ENCODE measurements at regions not wholly inside any gene's neighbourhood (a gene's known extent, or its start where the extent isn't known, plus 50 kb on each side); places are given as distances from the start of the nearest gene placed in this dataset.

DNA sequence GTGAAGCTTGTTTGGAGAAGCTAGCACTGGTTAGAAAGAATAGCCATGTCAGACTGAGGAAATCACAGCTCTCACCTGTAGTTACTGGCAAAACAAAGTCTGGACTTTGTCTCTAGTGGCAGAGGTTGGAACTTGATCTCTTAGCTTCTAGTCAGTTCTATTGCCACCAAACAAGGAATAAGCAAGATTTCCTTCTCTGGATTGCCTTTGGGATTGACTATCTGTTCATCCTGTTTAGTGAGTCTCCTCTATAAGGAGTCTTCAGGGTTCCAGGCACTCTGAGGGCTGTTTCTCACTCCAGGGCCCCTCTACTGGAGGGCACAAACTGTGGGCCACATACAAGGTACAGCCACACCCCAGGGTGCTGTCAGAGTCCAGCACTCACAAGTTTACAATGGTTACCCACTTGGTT, 426.6 kb upstream of the THBS1 start:
- no peak overlapping the region for H3K4me2 ChIP-seq (ENCODE audit: low read length)

DNA sequence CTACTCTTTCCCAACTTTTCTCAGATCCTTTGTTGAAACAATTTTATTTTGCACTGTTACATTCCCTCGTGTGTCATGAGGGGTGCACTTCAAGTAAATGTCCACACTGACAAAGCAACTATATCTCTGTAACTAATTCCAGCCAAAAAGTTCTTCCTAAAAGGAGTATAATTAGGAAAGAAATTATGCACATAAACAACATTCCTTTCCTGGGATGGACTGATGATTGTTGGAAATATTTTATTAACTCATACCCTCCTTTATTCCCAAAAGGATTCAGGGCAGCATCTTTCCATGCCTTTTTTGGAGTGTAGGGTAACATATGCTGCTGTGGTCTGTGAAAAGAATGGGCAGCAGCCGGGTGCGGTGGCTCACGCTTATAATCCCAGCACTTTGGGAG, 426.1 kb upstream of the THBS1 start:
- TF ChIP-seq, protein P1, sequence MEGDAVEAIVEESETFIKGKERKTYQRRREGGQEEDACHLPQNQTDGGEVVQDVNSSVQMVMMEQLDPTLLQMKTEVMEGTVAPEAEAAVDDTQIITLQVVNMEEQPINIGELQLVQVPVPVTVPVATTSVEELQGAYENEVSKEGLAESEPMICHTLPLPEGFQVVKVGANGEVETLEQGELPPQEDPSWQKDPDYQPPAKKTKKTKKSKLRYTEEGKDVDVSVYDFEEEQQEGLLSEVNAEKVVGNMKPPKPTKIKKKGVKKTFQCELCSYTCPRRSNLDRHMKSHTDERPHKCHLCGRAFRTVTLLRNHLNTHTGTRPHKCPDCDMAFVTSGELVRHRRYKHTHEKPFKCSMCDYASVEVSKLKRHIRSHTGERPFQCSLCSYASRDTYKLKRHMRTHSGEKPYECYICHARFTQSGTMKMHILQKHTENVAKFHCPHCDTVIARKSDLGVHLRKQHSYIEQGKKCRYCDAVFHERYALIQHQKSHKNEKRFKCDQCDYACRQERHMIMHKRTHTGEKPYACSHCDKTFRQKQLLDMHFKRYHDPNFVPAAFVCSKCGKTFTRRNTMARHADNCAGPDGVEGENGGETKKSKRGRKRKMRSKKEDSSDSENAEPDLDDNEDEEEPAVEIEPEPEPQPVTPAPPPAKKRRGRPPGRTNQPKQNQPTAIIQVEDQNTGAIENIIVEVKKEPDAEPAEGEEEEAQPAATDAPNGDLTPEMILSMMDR (IDR thresholded peaks at IDR 0.05; ENCODE audit: low read depth, low read length), result no peak
- no peaks in the 10 kb centered on the region for H3K36me3 ChIP-seq (replicated peaks; ENCODE audit: low read depth, low read length)
- H3K4me2 ChIP-seq (ENCODE audit: low read length), result no peak overlapping the region
- H4K20me1 ChIP-seq (ENCODE audit: insufficient read depth, low read length), result no peaks in the 10 kb centered on the region
- H2AFZ ChIP-seq (ENCODE audit: low read depth, low read length), result no peak overlapping the region
- H3K9me3 ChIP-seq (ENCODE audit: insufficient read depth, low read length), result no peaks in the 10 kb centered on the region
- H3K79me2 ChIP-seq (ENCODE audit: low read length), result no peaks in the 10 kb centered on the region
- no peak overlapping the region for H3K9ac ChIP-seq (ENCODE audit: low read length)
- no peak overlapping the region for H3K4me3 ChIP-seq (ENCODE audit: low read length)
- H3K4me1 ChIP-seq (ENCODE audit: low read length), result peaks cover 30% of the 10 kb centered on the region
- H3K27me3 ChIP-seq (ENCODE audit: low read depth, low read length), result no peaks in the 10 kb centered on the region
- H3K27ac ChIP-seq (ENCODE audit: low read length), result no peak overlapping the region

More for the DNA sequence above, 426.6 kb upstream of the THBS1 start:
- Histone ChIP-seq H4K20me1 (ENCODE audit: insufficient read depth, low read length) (no peaks in the 10 kb centered on the region), H3K9me3 (ENCODE audit: insufficient read depth, low read length) (no peaks in the 10 kb centered on the region), H3K4me1 (ENCODE audit: low read length) (peaks cover 36% of the 10 kb centered on the region), H3K4me3 (ENCODE audit: low read length) (no peak overlapping the region), H2AFZ (ENCODE audit: low read depth, low read length) (no peak overlapping the region), H3K27me3 (ENCODE audit: low read depth, low read length) (no peaks in the 10 kb centered on the region), H3K9ac (ENCODE audit: low read length) (no peak overlapping the region), H3K27ac (ENCODE audit: low read length) (no peak overlapping the region), H3K36me3 (replicated peaks; ENCODE audit: low read depth, low read length) (no peaks in the 10 kb centered on the region), H3K79me2 (ENCODE audit: low read length) (no peaks in the 10 kb centered on the region)
- TF ChIP-seq, protein P1 (IDR thresholded peaks at IDR 0.05; ENCODE audit: low read depth, low read length), result no peak
- no peak for TF ChIP-seq EZH2phosphoT487 (IDR thresholded peaks at IDR 0.05; ENCODE audit: low read depth)

DNA sequence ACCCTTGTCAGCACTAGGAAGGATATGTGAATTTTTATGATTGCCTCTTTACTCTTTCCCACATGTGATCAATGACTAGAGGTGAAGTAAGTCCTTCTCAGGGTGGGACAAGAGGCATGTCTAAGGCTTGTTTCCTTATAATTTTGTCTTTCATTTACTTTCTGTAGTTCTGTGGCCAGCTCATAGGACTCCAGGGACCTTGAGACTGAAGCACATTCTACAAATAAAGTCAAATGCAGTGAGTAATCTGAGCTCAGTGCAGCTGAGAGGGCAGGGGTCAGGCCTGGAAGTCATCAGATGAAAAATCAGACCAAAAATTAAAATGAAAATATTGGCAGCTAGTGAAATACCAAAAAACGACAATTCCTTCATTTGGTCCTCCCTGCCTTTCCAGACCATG, 424.7 kb upstream of the THBS1 start:
- H3K79me2 ChIP-seq (ENCODE audit: low read length), result no peaks in the 10 kb centered on the region
- no peak for TF ChIP-seq EZH2phosphoT487 (IDR thresholded peaks at IDR 0.05; ENCODE audit: low read depth)
- TF ChIP-seq, protein P1 (IDR thresholded peaks at IDR 0.05; ENCODE audit: low read depth, low read length), result no peak
- H3K27me3 ChIP-seq (ENCODE audit: low read depth, low read length), result no peaks in the 10 kb centered on the region
- H3K9me3 ChIP-seq (ENCODE audit: insufficient read depth, low read length), result no peaks in the 10 kb centered on the region
- no peaks in the 10 kb centered on the region for H3K36me3 ChIP-seq (replicated peaks; ENCODE audit: low read depth, low read length)
- H3K9ac ChIP-seq (ENCODE audit: low read length), result no peak overlapping the region
- no peak overlapping the region for H3K4me3 ChIP-seq (ENCODE audit: low read length)
- no peaks in the 10 kb centered on the region for H4K20me1 ChIP-seq (ENCODE audit: insufficient read depth, low read length)
- H3K27ac ChIP-seq (ENCODE audit: low read length), result no peak overlapping the region
- peaks cover 23% of the 10 kb centered on the region for H3K4me1 ChIP-seq (ENCODE audit: low read length)
- no peak overlapping the region for H2AFZ ChIP-seq (ENCODE audit: low read depth, low read length)
- H3K4me2 ChIP-seq (ENCODE audit: low read length), result no peak overlapping the region

DNA sequence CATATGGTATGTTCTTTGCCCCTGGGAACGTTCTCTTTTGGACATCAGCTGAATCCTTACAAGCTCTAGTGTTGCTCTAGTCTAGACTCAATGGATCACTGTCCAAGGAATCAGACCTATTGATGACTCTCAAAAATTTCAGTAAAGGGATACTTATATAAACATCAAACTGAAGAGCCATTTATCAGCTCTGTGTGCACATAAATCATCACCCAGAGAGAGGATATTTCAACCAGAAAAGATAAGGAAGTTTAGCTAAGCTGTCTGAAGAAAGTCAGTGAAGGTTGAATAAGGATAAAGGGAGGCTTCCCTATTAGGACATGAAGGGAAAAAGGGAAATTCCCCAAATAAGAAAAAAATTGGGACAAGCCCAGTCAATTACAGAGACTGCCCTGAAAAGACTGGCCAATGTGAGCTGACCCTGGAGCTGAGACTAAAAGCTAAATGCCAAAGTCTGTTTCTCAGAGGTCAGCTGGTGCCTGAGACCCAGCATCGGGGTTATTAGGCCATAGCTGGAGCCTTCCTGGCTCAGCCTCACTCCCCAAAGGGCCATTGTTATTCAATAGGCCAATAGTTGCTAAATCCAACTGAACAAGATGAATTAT, 424.1 kb upstream of the THBS1 start:
- Histone ChIP-seq H4K20me1 (ENCODE audit: insufficient read depth, low read length) (no peaks in the 10 kb centered on the region), H3K9ac (ENCODE audit: low read length) (no peak overlapping the region), H2AFZ (ENCODE audit: low read depth, low read length) (no peak overlapping the region), H3K27me3 (ENCODE audit: low read depth, low read length) (no peaks in the 10 kb centered on the region), H3K27ac (ENCODE audit: low read length) (no peak overlapping the region), H3K36me3 (replicated peaks; ENCODE audit: low read depth, low read length) (no peaks in the 10 kb centered on the region), H3K9me3 (ENCODE audit: insufficient read depth, low read length) (no peaks in the 10 kb centered on the region), H3K4me3 (ENCODE audit: low read length) (no peak overlapping the region), H3K79me2 (ENCODE audit: low read length) (no peaks in the 10 kb centered on the region), H3K4me1 (ENCODE audit: low read length) (peaks cover 18% of the 10 kb centered on the region), H3K4me2 (ENCODE audit: low read length) (no peak overlapping the region)
- TF ChIP-seq EZH2phosphoT487 (IDR thresholded peaks at IDR 0.05; ENCODE audit: low read depth), result no peak
- TF ChIP-seq, protein P1 (IDR thresholded peaks at IDR 0.05; ENCODE audit: low read depth, low read length), result no peak

Data from OCI-LY3 (cell line).